Upper lobe of left lung (tissue), 4 donors: ENCODE measurements at regions not wholly inside any gene's neighbourhood (a gene's known extent, or its start where the extent isn't known, plus 50 kb on each side); places are given as distances from the start of the nearest gene placed in this dataset.

Source experiments
- EP300 ChIP-seq, 4 donors: sonication (generic); formaldehyde crosslinking; IDR thresholded peaks; one replicate each; pipeline ENCODE4 v1.5.1; 2017; ENCODE audit warnings: antibody characterized with exemption in 4 of 4, control low read depth in 2 of 4
- POLR2A ChIP-seq, 4 donors: fragments of 450-650 bp; IDR thresholded peaks; one replicate each; pipeline ENCODE4 v1.5.1; 2016 to 2017; ENCODE audit warnings: antibody characterized with exemption in 4 of 4, mild to moderate bottlenecking in 2 of 4
- POLR2AphosphoS5 ChIP-seq, 2 donors: sonication (generic); formaldehyde crosslinking; IDR thresholded peaks; one replicate each; pipeline ENCODE4 v1.5.1; 2017; ENCODE audit warnings: antibody characterized with exemption in 2 of 2
- TF ChIP-seq, protein P1 (sequence below), 6 experiments: fragments of 450-650 bp in 4 of 6; fragments of 200-600 bp in 2 of 6; sonication (generic) in 2 of 6; IDR thresholded peaks; one replicate each; pipeline ENCODE4 v1.5.1; 2016 to 2019; ENCODE audit warnings: antibody characterized with exemption in 6 of 6

DNA sequence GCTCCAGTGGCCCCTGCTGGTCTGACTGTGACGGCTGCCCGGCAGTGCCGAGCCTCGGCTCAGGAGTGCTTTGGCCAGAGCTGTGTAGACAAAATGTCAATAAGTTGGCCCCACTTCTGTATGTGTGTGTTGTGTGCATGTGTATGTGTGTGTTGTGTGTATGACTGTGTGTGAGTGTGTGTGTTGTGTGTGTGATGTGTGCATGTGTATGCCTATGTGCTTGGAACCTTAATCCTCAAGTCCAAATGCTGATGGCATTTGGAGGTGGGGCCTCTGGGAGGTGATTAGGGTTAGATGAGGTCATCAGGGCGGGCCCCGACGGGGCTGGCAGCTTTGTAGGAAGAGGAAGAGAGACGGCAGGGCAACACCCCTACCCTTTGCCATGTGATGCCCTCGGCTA is 269.0 kb downstream of the DCDC2C start:
- TF ChIP-seq, protein P1, sequence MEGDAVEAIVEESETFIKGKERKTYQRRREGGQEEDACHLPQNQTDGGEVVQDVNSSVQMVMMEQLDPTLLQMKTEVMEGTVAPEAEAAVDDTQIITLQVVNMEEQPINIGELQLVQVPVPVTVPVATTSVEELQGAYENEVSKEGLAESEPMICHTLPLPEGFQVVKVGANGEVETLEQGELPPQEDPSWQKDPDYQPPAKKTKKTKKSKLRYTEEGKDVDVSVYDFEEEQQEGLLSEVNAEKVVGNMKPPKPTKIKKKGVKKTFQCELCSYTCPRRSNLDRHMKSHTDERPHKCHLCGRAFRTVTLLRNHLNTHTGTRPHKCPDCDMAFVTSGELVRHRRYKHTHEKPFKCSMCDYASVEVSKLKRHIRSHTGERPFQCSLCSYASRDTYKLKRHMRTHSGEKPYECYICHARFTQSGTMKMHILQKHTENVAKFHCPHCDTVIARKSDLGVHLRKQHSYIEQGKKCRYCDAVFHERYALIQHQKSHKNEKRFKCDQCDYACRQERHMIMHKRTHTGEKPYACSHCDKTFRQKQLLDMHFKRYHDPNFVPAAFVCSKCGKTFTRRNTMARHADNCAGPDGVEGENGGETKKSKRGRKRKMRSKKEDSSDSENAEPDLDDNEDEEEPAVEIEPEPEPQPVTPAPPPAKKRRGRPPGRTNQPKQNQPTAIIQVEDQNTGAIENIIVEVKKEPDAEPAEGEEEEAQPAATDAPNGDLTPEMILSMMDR (IDR thresholded peaks at IDR 0.05): no peak
- TF ChIP-seq EP300 (IDR thresholded peaks at IDR 0.05) (no peak), POLR2A (IDR thresholded peaks at IDR 0.05) (no peak), POLR2AphosphoS5 (IDR thresholded peaks at IDR 0.05) (no peak)
